Activated CD4-positive, alpha-beta T cell treated with anti-CD3 and anti-CD28 coated beads for 36 hours (primary cell): ENCODE measurements at regions not wholly inside any gene's neighbourhood (a gene's known extent, or its start where the extent isn't known, plus 50 kb on each side); places are given as distances from the start of the nearest gene placed in this dataset.

Experiments
- ATAC-seq: fragments of 200-7000 bp; cut with Tn5 transposase; one replicate; pipeline ENCODE4 v1.10.0; 2021; ENCODE audit warnings: mild to moderate bottlenecking, moderate library complexity
- CTCF ChIA-PET: fragments of 350-600 bp; sonication (Branson Sonifier 250); formaldehyde crosslinking; loops from one replicate; lab custom pipeline; 2021; ENCODE audit warnings: antibody characterized with exemption; lab: Charles Lee
- POLR2A ChIA-PET: fragments of 350-600 bp; sonication (Branson Sonifier 250); formaldehyde crosslinking; loops from one replicate; lab custom pipeline; 2021; ENCODE audit warnings: antibody characterized with exemption, inconsistent platforms; lab: Charles Lee
- DNase-seq: peaks from one replicate; pipeline ENCODE4 v3.0.0-alpha.2; 2020
- H3K27ac Mint-ChIP-seq: one replicate; pipeline ENCODE4 v1.8.0; 2021; ENCODE audit warnings: mixed read lengths
- H3K27me3 Mint-ChIP-seq: one replicate; pipeline ENCODE4 v1.8.0; 2021; ENCODE audit warnings: mixed read lengths
- H3K36me3 Mint-ChIP-seq: one replicate; pipeline ENCODE4 v1.8.0; 2021; ENCODE audit warnings: low read depth, mixed read lengths
- H3K4me1 Mint-ChIP-seq: one replicate; pipeline ENCODE4 v1.8.0; 2021; ENCODE audit warnings: mixed read lengths
- H3K4me3 Mint-ChIP-seq: one replicate; pipeline ENCODE4 v1.8.0; 2021; ENCODE audit warnings: mild to moderate bottlenecking, moderate library complexity, mixed read lengths
- H3K9me3 Mint-ChIP-seq: one replicate; pipeline ENCODE4 v1.8.0; 2021; ENCODE audit warnings: low read depth, mixed read lengths
- intact Hi-C, 2 experiments: fragments of 100-400 bp; cut with DNase I in 1 of 2; cut with micrococcal nuclease in 1 of 2; formaldehyde crosslinking; loops; one replicate each; pipeline versions ENCODE4 v1.14.2 to v1.15.1; 2022 to 2024; cut with DNase I, micrococcal nuclease

DNA sequence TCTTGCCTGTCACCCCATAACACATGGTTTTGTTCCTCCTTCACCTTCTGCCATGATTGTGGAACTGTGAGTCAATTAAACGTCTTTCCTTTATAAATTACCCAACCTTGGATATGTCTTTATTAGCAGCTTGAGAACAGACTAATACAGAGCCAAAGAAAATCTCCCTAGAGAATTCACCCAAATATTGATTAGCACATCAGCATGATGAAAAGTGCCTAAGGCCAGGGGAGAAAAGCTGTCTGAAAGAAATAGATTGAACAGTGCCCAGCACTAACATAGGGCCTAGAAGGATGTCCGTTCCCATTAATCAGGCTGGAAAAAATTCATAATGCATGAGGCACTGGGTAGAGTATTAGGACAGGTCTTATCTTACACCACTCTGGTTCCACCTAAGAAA, 111.9 kb upstream of the CALN1 start:
- H3K4me1 Mint-ChIP-seq = no peaks in the 10 kb centered on the region
- intact Hi-C loops = loop anchor here in 1 of 2 experiments (10.0 kb wide), 1 partner anchor 321 kb away; no protein-coding TSS in a partner anchor
- no peak for ATAC-seq
- no peak overlapping the region for H3K4me3 Mint-ChIP-seq
- ChIA-PET POLR2A (no interaction called here), CTCF (no interaction called here)
- H3K27ac Mint-ChIP-seq = no peak overlapping the region
- peaks cover 2% of the 10 kb centered on the region for H3K9me3 Mint-ChIP-seq
- no peaks in the 10 kb centered on the region for H3K36me3 Mint-ChIP-seq
- peaks cover 1% of the 10 kb centered on the region for H3K27me3 Mint-ChIP-seq
- no peak for DNase-seq

DNA sequence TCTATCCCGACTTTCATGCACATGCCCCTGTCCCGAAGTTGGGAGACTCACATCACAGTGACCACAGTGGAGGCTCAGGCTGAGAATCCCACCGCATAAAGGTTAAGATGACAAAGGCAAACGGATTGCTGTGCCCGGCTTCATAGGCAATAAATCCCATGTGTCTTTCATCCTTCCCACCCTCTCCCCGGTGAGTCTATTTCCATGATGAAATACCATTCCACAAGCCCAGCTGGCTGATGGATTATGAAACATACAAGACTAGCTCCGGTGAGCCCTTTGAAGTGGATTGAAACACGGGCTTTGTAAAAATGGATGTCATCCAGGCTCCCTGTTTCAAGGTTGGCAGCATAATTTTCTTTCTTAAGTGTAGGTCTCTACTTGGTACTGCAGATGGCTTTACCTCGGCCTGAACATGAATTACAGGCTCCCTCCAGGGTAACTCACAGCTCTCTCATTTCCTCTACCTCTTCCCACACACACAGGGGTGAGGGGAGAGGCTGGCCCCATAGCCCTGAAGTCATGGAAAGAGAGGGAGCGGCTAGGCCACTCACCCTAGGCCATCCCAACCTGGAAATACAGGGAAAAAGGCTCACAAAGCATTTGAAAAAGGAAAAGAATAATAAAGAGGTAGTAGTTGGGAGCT, 92.0 kb upstream of the CALN1 start:
- no peaks in the 10 kb centered on the region for H3K4me1 Mint-ChIP-seq
- H3K9me3 Mint-ChIP-seq = no peaks in the 10 kb centered on the region
- no peaks in the 10 kb centered on the region for H3K36me3 Mint-ChIP-seq
- no peak for DNase-seq
- ChIA-PET POLR2A (no interaction called here), CTCF (interaction anchor here (0.9 kb wide), 1 partner anchor 16 kb away, joined by 3 read pairs; no protein-coding TSS in a partner anchor)
- H3K4me3 Mint-ChIP-seq = no peak overlapping the region
- intact Hi-C loops = no loop called here
- ATAC-seq = no peak
- H3K27ac Mint-ChIP-seq = no peak overlapping the region
- H3K27me3 Mint-ChIP-seq = no peaks in the 10 kb centered on the region

DNA sequence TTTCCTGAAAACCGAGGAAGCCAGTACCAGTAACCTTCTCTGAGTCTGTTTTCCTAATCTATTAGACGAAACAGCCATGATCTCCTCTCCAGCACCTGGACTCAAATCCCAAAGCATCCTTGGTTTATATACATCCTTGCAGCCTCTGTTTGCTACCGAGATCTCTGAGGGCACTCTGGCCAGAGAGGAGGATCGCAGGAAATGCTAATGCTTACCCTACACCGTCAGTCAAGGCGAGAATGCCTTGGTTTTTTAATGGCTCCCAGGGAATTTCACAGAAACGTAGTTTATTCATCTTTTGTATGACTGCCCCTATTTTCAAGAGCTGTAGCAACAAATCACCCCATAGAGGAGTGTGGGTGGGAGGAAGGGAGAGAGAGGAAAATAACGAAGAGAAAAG, 91.5 kb upstream of the CALN1 start:
- Mint-ChIP-seq H3K27me3 (no peaks in the 10 kb centered on the region), H3K27ac (no peak overlapping the region), H3K4me1 (no peaks in the 10 kb centered on the region), H3K36me3 (no peaks in the 10 kb centered on the region), H3K4me3 (no peak overlapping the region), H3K9me3 (no peaks in the 10 kb centered on the region)
- ChIA-PET CTCF (no interaction called here), POLR2A (no interaction called here)
- intact Hi-C loops = no loop called here
- ATAC-seq (no peak), DNase-seq (no peak)

DNA sequence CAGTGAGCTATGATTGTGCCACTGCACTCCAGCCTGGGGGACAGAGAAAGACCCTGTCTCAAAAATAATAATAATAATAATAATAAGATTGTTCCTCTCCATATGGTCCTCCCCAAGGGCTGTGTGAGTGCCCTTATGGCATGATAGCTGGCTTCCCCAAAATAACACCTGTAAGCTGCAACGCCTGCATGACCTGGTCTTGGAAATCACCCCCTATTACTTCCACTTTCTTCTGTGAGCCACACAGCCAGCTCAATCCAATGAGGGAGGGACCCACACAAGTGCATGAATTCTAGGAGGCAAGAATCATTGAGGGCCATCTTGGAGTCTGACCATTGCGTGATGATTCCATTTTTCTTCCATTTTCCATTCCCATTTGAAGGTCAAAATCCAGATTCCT, 82.7 kb upstream of the CALN1 start:
- ChIA-PET POLR2A (no interaction called here), CTCF (interaction anchor here (0.6 to 1.4 kb wide), 7 partner anchors 15 to 742 kb away, joined by 3 to 4 read pairs (median 3); no protein-coding TSS in a partner anchor)
- H3K36me3 Mint-ChIP-seq = no peaks in the 10 kb centered on the region
- H3K27me3 Mint-ChIP-seq = peaks cover 4% of the 10 kb centered on the region
- ATAC-seq (no peak), DNase-seq (no peak)
- no peak overlapping the region for H3K27ac Mint-ChIP-seq
- H3K4me1 Mint-ChIP-seq = no peaks in the 10 kb centered on the region
- H3K4me3 Mint-ChIP-seq = no peak overlapping the region
- intact Hi-C loops = loop anchor here (1.0 to 2.0 kb wide), 2 partner anchors 742 to 743 kb away; no protein-coding TSS in a partner anchor
- H3K9me3 Mint-ChIP-seq = peaks cover 8% of the 10 kb centered on the region

DNA sequence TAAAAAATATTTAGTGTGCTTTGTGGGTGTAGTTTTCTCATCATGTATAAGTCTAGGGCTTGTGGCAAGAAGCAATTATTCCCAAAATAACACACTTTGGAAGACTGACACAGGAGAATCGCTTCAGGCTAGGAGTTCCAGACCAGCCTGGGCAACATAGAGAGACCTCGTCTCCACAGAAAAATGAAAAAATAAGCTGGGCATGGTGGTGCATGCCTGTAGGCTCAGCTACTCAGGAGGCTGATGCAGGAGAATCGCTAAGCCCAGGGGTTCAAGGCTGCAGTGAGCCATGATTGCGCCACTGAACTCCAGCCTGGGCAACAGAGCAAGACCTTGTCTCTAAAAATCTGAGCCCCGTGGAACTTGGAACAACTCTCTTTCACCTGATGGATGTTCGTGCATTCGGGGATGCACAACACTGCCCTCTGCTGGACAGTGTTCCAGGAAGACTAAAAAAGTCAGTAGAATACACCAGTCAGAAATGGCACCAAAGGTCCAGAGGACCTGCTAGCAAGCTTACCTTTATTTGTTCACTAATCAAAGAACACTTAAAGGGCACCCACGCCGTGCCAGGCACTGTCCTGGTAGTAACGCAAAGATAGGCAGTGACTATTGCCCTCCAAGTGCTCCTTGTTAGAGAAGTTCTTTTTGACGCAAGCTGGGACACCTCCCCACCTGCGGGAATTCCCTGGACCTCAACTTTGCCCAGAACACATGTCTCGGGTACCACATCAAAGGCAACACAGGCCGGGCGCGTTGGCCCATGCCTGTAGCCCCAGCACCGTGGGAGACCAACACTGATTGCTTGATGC, 81.9 kb upstream of the CALN1 start:
- no peak overlapping the region for H3K27ac Mint-ChIP-seq
- DNase-seq (peak; percentile 78), ATAC-seq (no peak)
- no peaks in the 10 kb centered on the region for H3K36me3 Mint-ChIP-seq
- H3K4me1 Mint-ChIP-seq = no peaks in the 10 kb centered on the region
- peaks cover 4% of the 10 kb centered on the region for H3K27me3 Mint-ChIP-seq
- H3K9me3 Mint-ChIP-seq = peaks cover 8% of the 10 kb centered on the region
- POLR2A ChIA-PET = no interaction called here
- intact Hi-C loops = loop anchor here (1.0 to 2.0 kb wide), 2 partner anchors 741 to 742 kb away; no protein-coding TSS in a partner anchor
- CTCF ChIA-PET = interaction anchor here (0.6 to 1.4 kb wide), 6 partner anchors 14 to 742 kb away, joined by 3 to 4 read pairs (median 3); no protein-coding TSS in a partner anchor
- no peak overlapping the region for H3K4me3 Mint-ChIP-seq

DNA sequence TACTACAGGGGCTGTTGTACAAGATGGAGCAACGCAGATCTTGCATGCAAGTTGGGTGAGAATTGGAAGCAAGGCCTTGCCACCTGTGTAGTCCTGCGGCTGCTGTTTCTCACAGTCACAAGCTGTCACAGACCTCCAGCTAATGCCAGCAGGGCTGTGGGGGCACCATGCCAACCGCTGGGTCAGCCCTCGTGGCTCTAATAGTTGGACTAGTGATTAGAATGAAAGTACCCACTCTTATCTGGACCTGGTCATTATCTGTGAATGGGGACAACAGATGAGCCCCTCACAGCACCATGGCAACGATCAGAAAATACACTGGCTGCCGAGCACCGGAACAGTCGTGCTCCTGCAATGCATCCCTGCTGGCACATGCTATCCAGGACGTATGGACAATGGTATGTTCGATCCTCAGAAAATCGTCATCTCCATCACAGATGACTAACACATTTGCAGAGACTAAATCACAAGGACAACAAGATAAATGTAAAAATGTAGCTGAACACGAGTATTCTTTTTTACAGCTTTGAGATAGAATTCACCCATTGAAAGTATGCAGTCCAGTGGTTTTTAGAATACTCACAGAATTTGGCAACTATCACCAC, 80.4 kb upstream of the CALN1 start:
- peaks cover 6% of the 10 kb centered on the region for H3K9me3 Mint-ChIP-seq
- no peak overlapping the region for H3K27ac Mint-ChIP-seq
- H3K36me3 Mint-ChIP-seq = no peaks in the 10 kb centered on the region
- peaks cover 4% of the 10 kb centered on the region for H3K27me3 Mint-ChIP-seq
- no peak for ATAC-seq
- intact Hi-C loops = no loop called here
- DNase-seq = no peak
- CTCF ChIA-PET = interaction anchor here (1.0 kb wide), 1 partner anchor 293 kb away, joined by 3 read pairs; no protein-coding TSS in a partner anchor
- POLR2A ChIA-PET = no interaction called here
- no peaks in the 10 kb centered on the region for H3K4me1 Mint-ChIP-seq
- H3K4me3 Mint-ChIP-seq = no peak overlapping the region

DNA sequence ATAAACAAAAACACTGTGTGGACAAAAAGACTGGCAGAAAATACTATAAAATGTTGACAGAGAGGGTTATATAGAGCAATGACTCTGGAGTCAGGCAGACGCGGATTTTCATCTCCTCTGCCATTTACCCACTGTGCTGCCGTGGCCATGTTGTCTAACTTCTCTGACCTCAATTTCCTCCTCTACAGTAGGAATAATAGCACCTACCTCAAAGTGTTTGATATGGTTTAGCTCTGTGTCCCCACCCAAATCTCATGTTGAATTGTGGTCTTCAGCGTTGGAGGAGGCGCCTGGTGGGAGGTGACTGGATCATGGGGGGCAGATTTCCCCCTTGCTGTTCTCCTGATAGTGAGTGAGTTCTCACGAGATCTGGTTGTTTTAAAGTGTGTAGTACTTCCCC, 78.2 kb upstream of the CALN1 start:
- H3K36me3 Mint-ChIP-seq = no peaks in the 10 kb centered on the region
- H3K27ac Mint-ChIP-seq = no peak overlapping the region
- ChIA-PET CTCF (interaction anchor here (0.6 kb wide), 2 partner anchors 9 to 50 kb away, joined by 3 to 4 read pairs; no protein-coding TSS in a partner anchor), POLR2A (no interaction called here)
- no peak for DNase-seq
- ATAC-seq = no peak
- H3K4me3 Mint-ChIP-seq = no peak overlapping the region
- H3K9me3 Mint-ChIP-seq = peaks cover 4% of the 10 kb centered on the region
- no peaks in the 10 kb centered on the region for H3K4me1 Mint-ChIP-seq
- intact Hi-C loops = no loop called here
- peaks cover 4% of the 10 kb centered on the region for H3K27me3 Mint-ChIP-seq

DNA sequence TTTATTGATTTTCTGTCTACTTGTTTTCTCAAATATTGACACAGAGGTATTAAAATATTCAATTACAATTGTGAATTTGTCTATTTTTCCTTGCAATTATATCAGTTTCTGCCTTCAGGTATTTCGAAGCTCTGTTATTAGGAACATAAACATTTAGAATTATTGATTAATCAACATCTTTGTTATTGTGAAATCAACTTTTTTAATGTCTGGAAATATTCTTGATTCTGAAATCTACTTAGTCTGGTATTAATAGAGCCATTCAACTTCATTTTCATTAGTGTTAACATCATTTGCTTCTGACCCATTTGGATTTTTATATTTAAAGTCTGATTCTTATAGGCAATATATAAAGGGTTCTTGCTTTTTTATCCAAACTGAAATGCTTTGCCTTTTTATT, 69.8 kb upstream of the CALN1 start:
- no peak for ATAC-seq
- no peak overlapping the region for H3K27ac Mint-ChIP-seq
- H3K9me3 Mint-ChIP-seq = no peaks in the 10 kb centered on the region
- ChIA-PET CTCF (interaction anchor here (0.7 kb wide), 1 partner anchor 8 kb away, joined by 3 read pairs; no protein-coding TSS in a partner anchor), POLR2A (no interaction called here)
- no peak overlapping the region for H3K4me3 Mint-ChIP-seq
- H3K27me3 Mint-ChIP-seq = peaks cover 8% of the 10 kb centered on the region
- no peaks in the 10 kb centered on the region for H3K4me1 Mint-ChIP-seq
- H3K36me3 Mint-ChIP-seq = no peaks in the 10 kb centered on the region
- DNase-seq = no peak
- intact Hi-C loops = no loop called here

DNA sequence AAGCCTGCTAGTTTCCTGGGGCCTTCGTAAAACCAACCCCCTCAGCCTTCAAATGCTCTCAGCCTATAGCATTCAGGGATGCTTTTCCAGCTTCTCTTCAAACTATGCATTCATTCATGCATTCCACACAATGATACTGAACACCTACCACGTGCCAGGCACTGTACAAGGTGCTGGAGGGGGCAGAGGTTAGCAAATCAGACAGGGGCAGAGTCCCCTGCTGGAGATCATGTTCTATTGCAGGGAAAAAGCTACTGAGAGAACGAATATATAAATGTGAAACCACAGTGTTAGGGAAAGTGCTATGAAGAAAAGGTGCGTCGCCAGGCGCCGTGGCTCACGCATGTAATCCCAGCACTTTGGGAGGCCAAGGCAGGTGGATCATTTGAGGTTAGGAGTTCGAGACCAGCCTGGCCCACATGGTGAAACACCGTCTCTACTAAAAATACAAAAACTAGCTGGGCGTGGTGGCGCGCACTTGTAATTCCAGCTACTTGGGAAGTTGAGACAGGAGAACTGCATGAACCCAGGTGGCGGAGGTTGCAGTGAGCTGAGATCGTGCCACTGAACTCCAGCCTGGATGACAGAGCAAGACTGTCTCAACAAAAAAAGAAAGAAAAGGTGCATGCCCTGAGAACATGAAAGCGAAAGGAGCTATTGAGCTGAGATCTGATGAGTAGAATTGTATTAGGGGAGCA, 64.6 kb upstream of the CALN1 start:
- Mint-ChIP-seq H3K27ac (no peak overlapping the region), H3K27me3 (no peaks in the 10 kb centered on the region), H3K36me3 (no peaks in the 10 kb centered on the region), H3K4me1 (no peaks in the 10 kb centered on the region), H3K9me3 (peaks cover 7% of the 10 kb centered on the region), H3K4me3 (no peak overlapping the region)
- no peak for DNase-seq
- ChIA-PET POLR2A (no interaction called here), CTCF (interaction anchor here (0.7 to 1.3 kb wide), 2 partner anchors 7 to 12 kb away, joined by 3 read pairs; no protein-coding TSS in a partner anchor)
- intact Hi-C loops = no loop called here
- no peak for ATAC-seq

DNA sequence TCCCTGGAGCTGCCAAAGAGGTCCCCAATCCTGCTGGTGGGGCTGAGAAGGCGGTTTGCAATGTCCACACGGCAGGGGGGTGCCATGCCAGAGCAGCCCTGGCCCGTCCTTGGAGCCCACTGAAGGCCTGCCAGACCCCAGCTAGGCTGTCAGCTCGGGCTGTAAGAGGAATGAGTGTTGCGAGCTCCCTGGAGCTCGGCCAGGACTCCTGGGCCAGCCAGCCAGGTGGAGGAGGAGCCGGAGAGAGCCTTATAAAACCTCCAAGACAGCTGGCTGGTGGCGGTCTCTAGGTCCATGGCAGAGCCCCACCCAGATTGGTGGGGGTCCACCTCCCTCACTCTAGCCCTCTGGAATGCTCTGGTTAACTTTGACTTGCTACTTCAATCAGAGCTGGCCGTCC, 55.1 kb upstream of the CALN1 start:
- ATAC-seq (no peak), DNase-seq (no peak)
- Mint-ChIP-seq H3K9me3 (peaks cover 4% of the 10 kb centered on the region), H3K27me3 (no peaks in the 10 kb centered on the region), H3K27ac (no peak overlapping the region), H3K36me3 (no peaks in the 10 kb centered on the region), H3K4me1 (no peaks in the 10 kb centered on the region), H3K4me3 (no peak overlapping the region)
- intact Hi-C loops = no loop called here
- ChIA-PET CTCF (interaction anchor here (0.7 kb wide), 1 partner anchor 739 kb away, joined by 3 read pairs; no protein-coding TSS in a partner anchor), POLR2A (no interaction called here)

DNA sequence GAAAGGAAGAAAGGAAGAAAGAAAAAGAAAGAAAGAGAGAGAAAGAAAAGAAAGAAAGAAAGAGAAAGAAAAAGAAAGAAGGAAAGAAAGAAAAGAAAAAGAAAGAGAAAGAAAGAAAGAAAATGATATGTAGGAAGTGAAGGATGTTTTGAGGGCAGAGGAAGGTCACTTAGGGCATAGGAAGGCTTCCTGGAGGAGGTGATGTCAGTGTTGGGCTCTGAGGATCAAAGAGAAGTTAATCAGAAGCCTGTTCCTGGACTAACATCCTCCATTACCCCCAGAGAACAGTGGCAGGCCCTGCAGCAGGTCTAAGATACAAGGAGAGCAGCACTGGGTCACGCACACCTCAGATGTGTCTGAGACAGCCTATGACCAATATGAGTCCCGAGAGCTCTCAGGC, 54.7 kb upstream of the CALN1 start:
- DNase-seq = no peak
- CTCF ChIA-PET = no interaction called here
- no peaks in the 10 kb centered on the region for H3K36me3 Mint-ChIP-seq
- peaks cover 4% of the 10 kb centered on the region for H3K9me3 Mint-ChIP-seq
- no peak for ATAC-seq
- POLR2A ChIA-PET = no interaction called here
- no peaks in the 10 kb centered on the region for H3K4me1 Mint-ChIP-seq
- H3K4me3 Mint-ChIP-seq = no peak overlapping the region
- intact Hi-C loops = no loop called here
- no peaks in the 10 kb centered on the region for H3K27me3 Mint-ChIP-seq
- no peak overlapping the region for H3K27ac Mint-ChIP-seq
